ENCODE measurements at regions not wholly inside any gene's neighbourhood (a gene's known extent, or its start where the extent isn't known, plus 50 kb on each side); places are given as distances from the start of the nearest gene placed in this dataset.
A peak's percentile ranks its signal among the peaks of the same experiment; 100 is the strongest.

DNA sequence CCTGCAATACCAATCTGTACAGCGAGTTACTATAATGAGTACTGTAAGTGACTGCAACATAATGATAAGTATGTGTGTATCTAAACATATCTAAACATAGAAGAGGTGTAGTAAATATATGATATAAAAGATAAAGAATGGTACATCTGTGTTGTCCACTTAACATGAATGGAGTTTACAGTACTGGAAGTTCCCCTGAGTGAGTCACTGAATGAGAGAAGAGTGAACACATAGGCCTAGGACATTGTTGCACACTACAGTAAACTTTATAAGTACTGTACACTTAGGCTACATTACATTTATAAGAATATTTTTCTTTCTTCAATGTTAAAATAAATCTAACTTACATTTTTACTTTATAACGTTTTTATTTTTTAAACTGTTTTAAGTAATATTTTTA is 380.4 kb downstream of the MMUT start:
- Histone ChIP-seq H3K9me3 (ENCODE audit: low read length) (no peaks in the 10 kb centered on the region), H2AFZ (ENCODE audit: low read length) (no peak overlapping the region), H3K27me3 (ENCODE audit: low read length) (no peaks in the 10 kb centered on the region), H3K9ac (ENCODE audit: low read length) (no peak overlapping the region), H3K4me2 (ENCODE audit: low read length) (no peak overlapping the region), H3K4me3 (ENCODE audit: low read length) (no peak overlapping the region), H4K20me1 (ENCODE audit: low read length) (no peaks in the 10 kb centered on the region), H3K27ac (ENCODE audit: low read length) (no peak overlapping the region), H3K4me1 (ENCODE audit: insufficient read depth, low read length) (no peaks in the 10 kb centered on the region), H3F3A (ENCODE audit: low read length, unreplicated experiment) (no peaks in the 10 kb centered on the region), H3K36me3 (ENCODE audit: low read depth, low read length) (no peaks in the 10 kb centered on the region), H3K79me2 (ENCODE audit: low read length) (no peaks in the 10 kb centered on the region), H3K9me2 (replicated peaks; ENCODE audit: low read length) (no peaks in the 10 kb centered on the region)
- ATAC-seq (peak; percentile 63), DNase-seq (peak; percentile 19)
- ChIA-PET POLR2A (ENCODE audit: unreplicated experiment) (no interaction called here), CTCF (no interaction called here)
- intact Hi-C loops (cut with micrococcal nuclease) = no loop called here
- BruUV-seq (replicated peaks) = no TSS peak
- TF ChIP-seq, protein P1, sequence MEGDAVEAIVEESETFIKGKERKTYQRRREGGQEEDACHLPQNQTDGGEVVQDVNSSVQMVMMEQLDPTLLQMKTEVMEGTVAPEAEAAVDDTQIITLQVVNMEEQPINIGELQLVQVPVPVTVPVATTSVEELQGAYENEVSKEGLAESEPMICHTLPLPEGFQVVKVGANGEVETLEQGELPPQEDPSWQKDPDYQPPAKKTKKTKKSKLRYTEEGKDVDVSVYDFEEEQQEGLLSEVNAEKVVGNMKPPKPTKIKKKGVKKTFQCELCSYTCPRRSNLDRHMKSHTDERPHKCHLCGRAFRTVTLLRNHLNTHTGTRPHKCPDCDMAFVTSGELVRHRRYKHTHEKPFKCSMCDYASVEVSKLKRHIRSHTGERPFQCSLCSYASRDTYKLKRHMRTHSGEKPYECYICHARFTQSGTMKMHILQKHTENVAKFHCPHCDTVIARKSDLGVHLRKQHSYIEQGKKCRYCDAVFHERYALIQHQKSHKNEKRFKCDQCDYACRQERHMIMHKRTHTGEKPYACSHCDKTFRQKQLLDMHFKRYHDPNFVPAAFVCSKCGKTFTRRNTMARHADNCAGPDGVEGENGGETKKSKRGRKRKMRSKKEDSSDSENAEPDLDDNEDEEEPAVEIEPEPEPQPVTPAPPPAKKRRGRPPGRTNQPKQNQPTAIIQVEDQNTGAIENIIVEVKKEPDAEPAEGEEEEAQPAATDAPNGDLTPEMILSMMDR (conservative IDR thresholded peaks at IDR 0.05; ENCODE audit: low read depth, low read length) = no peak
- no peak for TF ChIP-seq EZH2 (IDR thresholded peaks at IDR 0.05; ENCODE audit: low read length, unreplicated experiment)
- TF ChIP-seq EZH2phosphoT487 (IDR thresholded peaks at IDR 0.05; ENCODE audit: borderline replicate concordance, low read length) = no peak

DNA sequence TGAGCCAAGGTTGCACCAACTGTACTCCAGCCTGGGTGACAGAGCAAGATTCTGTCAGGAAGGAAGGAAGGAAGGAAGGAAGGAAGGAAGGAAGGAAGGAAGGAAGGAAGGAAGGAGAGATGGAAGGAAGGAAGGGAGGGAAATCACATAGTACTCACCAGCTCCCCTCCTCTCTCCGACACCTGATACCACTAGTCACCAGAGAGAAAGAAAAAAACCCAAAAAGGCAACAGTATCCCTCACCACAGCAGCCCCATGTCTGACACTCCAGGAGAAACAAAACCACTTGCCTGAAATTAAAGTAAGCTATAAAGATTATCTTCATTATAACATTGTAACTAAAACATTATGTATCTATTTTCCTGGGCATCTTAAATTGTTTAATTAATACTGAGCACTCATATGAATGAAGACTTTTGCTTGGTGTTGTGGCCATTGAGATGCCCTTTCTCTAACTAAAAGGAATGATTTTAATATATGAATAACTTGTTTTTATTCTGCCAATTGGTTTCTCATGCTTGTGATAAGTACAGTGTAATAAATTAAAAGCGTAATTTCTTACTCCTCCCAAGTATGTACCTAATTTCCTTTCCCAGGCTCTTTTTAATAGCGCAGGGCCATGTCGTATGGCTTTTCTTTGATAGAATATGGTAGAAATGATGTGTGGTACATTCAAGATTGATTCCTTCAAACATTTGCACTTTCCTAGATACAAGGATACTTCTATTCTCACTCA is 390.0 kb downstream of the MMUT start:
- TF ChIP-seq EZH2 (IDR thresholded peaks at IDR 0.05; ENCODE audit: low read length, unreplicated experiment) (no peak), EZH2phosphoT487 (IDR thresholded peaks at IDR 0.05; ENCODE audit: borderline replicate concordance, low read length) (no peak)
- TF ChIP-seq, protein P1 (conservative IDR thresholded peaks at IDR 0.05; ENCODE audit: low read depth, low read length) = no peak
- no peak overlapping the region for H3K4me3 ChIP-seq (ENCODE audit: low read length)
- no peaks in the 10 kb centered on the region for H3K4me1 ChIP-seq (ENCODE audit: insufficient read depth, low read length)
- ChIA-PET CTCF (no interaction called here), POLR2A (ENCODE audit: unreplicated experiment) (no interaction called here)
- no peaks in the 10 kb centered on the region for H3K9me3 ChIP-seq (ENCODE audit: low read length)
- H3K4me2 ChIP-seq (ENCODE audit: low read length) = no peak overlapping the region
- BruUV-seq (replicated peaks) = no TSS peak
- H3K9ac ChIP-seq (ENCODE audit: low read length) = no peak overlapping the region
- H3K9me2 ChIP-seq (replicated peaks; ENCODE audit: low read length) = no peaks in the 10 kb centered on the region
- ATAC-seq (no peak), DNase-seq (no peak)
- H3K27me3 ChIP-seq (ENCODE audit: low read length) = no peaks in the 10 kb centered on the region
- H3K79me2 ChIP-seq (ENCODE audit: low read length) = no peaks in the 10 kb centered on the region
- no peaks in the 10 kb centered on the region for H3F3A ChIP-seq (ENCODE audit: low read length, unreplicated experiment)
- H4K20me1 ChIP-seq (ENCODE audit: low read length) = no peaks in the 10 kb centered on the region
- H3K27ac ChIP-seq (ENCODE audit: low read length) = no peak overlapping the region
- intact Hi-C loops (cut with micrococcal nuclease) = no loop called here
- H2AFZ ChIP-seq (ENCODE audit: low read length) = no peak overlapping the region
- no peaks in the 10 kb centered on the region for H3K36me3 ChIP-seq (ENCODE audit: low read depth, low read length)

DNA sequence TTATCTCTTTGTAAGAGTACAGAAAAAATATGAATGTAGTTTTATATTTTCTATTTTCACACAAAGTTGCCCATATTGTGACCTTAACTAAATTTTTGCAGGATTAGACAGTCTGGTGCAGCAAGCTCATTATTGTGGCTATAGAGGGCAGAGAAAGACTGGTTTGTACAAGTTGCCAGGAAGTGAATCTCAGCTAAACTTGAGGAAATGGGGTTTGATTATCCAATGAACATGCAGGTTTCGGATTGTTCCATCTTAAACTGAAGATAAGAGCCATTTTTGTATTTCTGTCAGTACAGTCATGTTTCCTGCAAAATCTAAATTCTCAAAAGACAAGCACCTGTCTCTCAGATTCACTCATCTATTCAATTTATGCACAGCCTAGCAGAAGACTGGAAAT is 390.9 kb downstream of the MMUT start:
- Histone ChIP-seq H3K9me3 (ENCODE audit: low read length) (no peaks in the 10 kb centered on the region), H3F3A (ENCODE audit: low read length, unreplicated experiment) (no peaks in the 10 kb centered on the region), H3K4me2 (ENCODE audit: low read length) (no peak overlapping the region), H3K27ac (ENCODE audit: low read length) (no peak overlapping the region), H3K36me3 (ENCODE audit: low read depth, low read length) (no peaks in the 10 kb centered on the region), H3K9me2 (replicated peaks; ENCODE audit: low read length) (no peaks in the 10 kb centered on the region), H3K4me1 (ENCODE audit: insufficient read depth, low read length) (no peaks in the 10 kb centered on the region), H2AFZ (ENCODE audit: low read length) (no peak overlapping the region), H3K79me2 (ENCODE audit: low read length) (no peaks in the 10 kb centered on the region), H3K4me3 (ENCODE audit: low read length) (no peak overlapping the region), H3K27me3 (ENCODE audit: low read length) (no peaks in the 10 kb centered on the region), H3K9ac (ENCODE audit: low read length) (no peak overlapping the region), H4K20me1 (ENCODE audit: low read length) (no peaks in the 10 kb centered on the region)
- intact Hi-C loops (cut with micrococcal nuclease) = no loop called here
- ATAC-seq (no peak), DNase-seq (no peak)
- CTCF ChIA-PET = no interaction called here
- POLR2A ChIA-PET (ENCODE audit: unreplicated experiment) = no interaction called here
- no TSS peak for BruUV-seq (replicated peaks)
- TF ChIP-seq, protein P1 (conservative IDR thresholded peaks at IDR 0.05; ENCODE audit: low read depth, low read length) = no peak
- no peak for TF ChIP-seq EZH2 (IDR thresholded peaks at IDR 0.05; ENCODE audit: low read length, unreplicated experiment)
- TF ChIP-seq EZH2phosphoT487 (IDR thresholded peaks at IDR 0.05; ENCODE audit: borderline replicate concordance, low read length) = no peak

Measured in PC-3 (cell line).